Gastroesophageal sphincter (tissue), 4 donors: ENCODE measurements at regions not wholly inside any gene's neighbourhood (a gene's known extent, or its start where the extent isn't known, plus 50 kb on each side); places are given as distances from the start of the nearest gene placed in this dataset.
A peak's percentile ranks its signal among the peaks of the same experiment; 100 is the strongest.

Experiments used
- ATAC-seq: fragments of 150-250 bp; one replicate; pipeline ENCODE4 v1.9.1; 2016; ENCODE audit warnings: mild to moderate bottlenecking, moderate library complexity
- H3K27ac ChIP-seq, 4 donors: fragments of 200-600 bp; sonication (generic) in 3 of 4; 1 replicate in 3 of 4; 2 replicates in 1 of 4; pipeline ENCODE4 v1.5.1; 2016 to 2019
- H3K27me3 ChIP-seq: fragments of 200-600 bp; sonication (generic); one replicate; pipeline ENCODE4 v1.5.1; 2019
- H3K36me3 ChIP-seq, 2 donors: fragments of 200-600 bp; sonication (generic); one replicate each; pipeline ENCODE4 v1.5.1; 2019; ENCODE audit warnings: control low read depth in 1 of 2
- H3K4me1 ChIP-seq, 3 donors: fragments of 200-600 bp; sonication (generic); 1 replicate in 2 of 3; 2 replicates in 1 of 3; pipeline ENCODE4 v1.5.1; 2016 to 2019; ENCODE audit warnings: control low read depth in 2 of 3
- H3K4me3 ChIP-seq, 2 donors: fragments of 200-600 bp; sonication (generic); one replicate each; pipeline ENCODE4 v1.5.1; 2019; ENCODE audit warnings: mild to moderate bottlenecking in 1 of 2, moderate library complexity in 1 of 2
- H3K9me3 ChIP-seq, 3 donors: fragments of 200-600 bp; sonication (generic); one replicate each; pipeline ENCODE4 v1.5.1; 2017 to 2019; ENCODE audit warnings: control low read depth in 2 of 3
- CTCF ChIP-seq, 4 experiments: fragments of 200-600 bp in 2 of 4; fragments of 450-650 bp in 2 of 4; sonication (generic) in 1 of 4; IDR thresholded peaks; one replicate each; pipeline ENCODE4 v1.5.1; 2017 to 2019; ENCODE audit warnings: antibody characterized with exemption in 4 of 4, mild to moderate bottlenecking in 2 of 4, moderate library complexity in 2 of 4
- EP300 ChIP-seq: sonication (generic); formaldehyde crosslinking; IDR thresholded peaks from one replicate; pipeline ENCODE4 v1.6.1; 2017; ENCODE audit warnings: antibody characterized with exemption, mild to moderate bottlenecking
- POLR2A ChIP-seq, 2 donors: fragments of 450-650 bp; IDR thresholded peaks; one replicate each; pipeline ENCODE4 v1.6.1; 2017; ENCODE audit warnings: antibody characterized with exemption in 2 of 2, mild to moderate bottlenecking in 2 of 2, moderate library complexity in 1 of 2
- POLR2AphosphoS5 ChIP-seq: sonication (generic); formaldehyde crosslinking; IDR thresholded peaks from one replicate; pipeline ENCODE4 v1.6.1; 2017; ENCODE audit warnings: antibody characterized with exemption
- WGBS, 2 donors: methylation state at CpG; one replicate each; pipeline ENCODE4 v1.1.5; 2018; ENCODE audit warnings: low coverage in 1 of 2; 5-methylcytosine and 5-hydroxymethylcytosine counted together

DNA sequence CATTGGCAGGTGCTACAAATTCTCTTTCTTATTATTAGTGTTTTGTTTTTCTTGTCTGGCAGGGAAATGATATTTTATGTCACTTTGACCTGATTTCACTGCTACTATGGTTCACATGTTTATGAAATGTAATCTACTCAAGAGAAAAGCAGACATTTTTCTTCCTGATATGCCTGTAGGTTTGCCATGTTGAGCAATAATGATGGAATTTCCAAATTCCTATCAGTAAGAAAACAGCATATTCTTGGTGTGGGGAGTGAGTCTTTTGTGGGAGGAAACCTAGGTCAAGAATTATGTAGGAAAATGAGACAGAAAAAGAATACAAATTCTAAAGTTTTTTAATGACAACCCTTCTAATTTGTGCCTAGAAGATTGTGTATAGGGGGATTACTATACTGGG is 356.4 kb downstream of the SLC4A3 start:
- no peak overlapping the region for H3K27ac ChIP-seq
- ATAC-seq: no peak
- no peaks in the 10 kb centered on the region for H3K4me1 ChIP-seq
- H3K36me3 ChIP-seq: no peaks in the 10 kb centered on the region
- no peak for TF ChIP-seq EP300
- TF ChIP-seq POLR2A (IDR thresholded peaks at IDR 0.05): no peak
- TF ChIP-seq POLR2AphosphoS5: no peak
- TF ChIP-seq CTCF (IDR thresholded peaks at IDR 0.05): no peak
- no peak overlapping the region for H3K4me3 ChIP-seq
- peaks cover 0 to 7% (median 0%) of the 10 kb centered on the region in 3 donors for H3K9me3 ChIP-seq
- H3K27me3 ChIP-seq: no peaks in the 10 kb centered on the region

DNA sequence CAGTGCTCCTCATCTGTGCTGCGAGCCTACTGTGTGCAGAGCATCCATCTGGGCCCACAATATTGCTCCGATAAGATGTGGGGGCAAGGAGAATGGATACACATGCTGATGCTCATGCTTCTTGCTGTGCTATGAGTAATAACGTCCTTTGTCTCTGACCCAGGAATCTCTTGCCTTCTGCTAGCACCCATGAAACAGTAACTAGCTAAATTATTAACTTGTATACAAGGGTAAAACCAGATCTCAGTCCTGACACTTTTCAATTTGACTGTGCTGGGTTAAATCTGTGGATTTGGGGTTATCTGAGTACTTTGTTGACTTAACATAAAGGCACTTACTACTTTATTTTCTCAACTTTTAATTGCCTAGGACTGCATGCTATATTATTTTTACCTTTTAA is 357.6 kb downstream of the SLC4A3 start:
- no peaks in the 10 kb centered on the region for H3K36me3 ChIP-seq
- H3K4me3 ChIP-seq: no peak overlapping the region
- 83 to 100% methylated on average over 1 to 3 of the region's 3 CpGs for WGBS, 2 donors
- H3K27me3 ChIP-seq: no peaks in the 10 kb centered on the region
- peaks cover 0 to 7% (median 0%) of the 10 kb centered on the region in 3 donors for H3K9me3 ChIP-seq
- ATAC-seq: no peak
- TF ChIP-seq CTCF (IDR thresholded peaks at IDR 0.05) (no peak), POLR2AphosphoS5 (no peak), EP300 (no peak), POLR2A (IDR thresholded peaks at IDR 0.05) (no peak)
- no peaks in the 10 kb centered on the region for H3K4me1 ChIP-seq
- no peak overlapping the region for H3K27ac ChIP-seq

GRCh38 chr2:219987830-219988229 is 360.4 kb downstream of the SLC4A3 start:
- 8 to 41% methylated on average over 1 to 2 of the region's 2 CpGs for WGBS, 2 donors
- Histone ChIP-seq H3K4me3 (no peak overlapping the region), H3K4me1 (no peaks in the 10 kb centered on the region), H3K27ac (no peak overlapping the region), H3K9me3 (peaks cover 0 to 7% (median 0%) of the 10 kb centered on the region in 3 donors), H3K36me3 (no peaks in the 10 kb centered on the region), H3K27me3 (no peaks in the 10 kb centered on the region)
- TF ChIP-seq EP300 (no peak), CTCF (IDR thresholded peaks at IDR 0.05) (no peak), POLR2AphosphoS5 (no peak), POLR2A (IDR thresholded peaks at IDR 0.05) (no peak)
- peak; percentile 87 for ATAC-seq

DNA sequence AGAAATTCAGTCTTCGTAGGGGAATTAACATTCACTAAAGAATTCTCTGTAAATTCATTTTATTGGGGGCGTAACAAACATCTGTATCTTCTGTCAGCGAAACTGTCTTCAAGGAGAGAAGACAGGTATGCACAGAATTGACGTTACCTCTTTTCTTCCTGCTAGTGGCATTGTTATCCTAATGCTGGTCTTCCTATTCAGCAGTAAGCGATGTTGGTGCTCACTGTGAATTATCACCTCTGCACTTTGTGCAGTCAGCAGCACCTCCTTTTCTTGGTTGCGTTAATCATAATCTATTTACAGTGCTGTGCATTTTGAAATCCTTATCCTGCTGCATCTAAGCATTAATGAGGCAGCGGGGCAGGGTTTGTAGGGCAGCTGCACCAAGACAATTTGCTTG is 362.3 kb downstream of the SLC4A3 start:
- no peak for ATAC-seq
- no peak overlapping the region for H3K27ac ChIP-seq
- no peak for TF ChIP-seq POLR2AphosphoS5
- no peak for TF ChIP-seq POLR2A (IDR thresholded peaks at IDR 0.05)
- TF ChIP-seq CTCF (IDR thresholded peaks at IDR 0.05): no peak
- no peak for TF ChIP-seq EP300
- H3K9me3 ChIP-seq: peaks cover 0 to 6% (median 0%) of the 10 kb centered on the region in 3 donors
- no peaks in the 10 kb centered on the region for H3K4me1 ChIP-seq
- H3K36me3 ChIP-seq: no peaks in the 10 kb centered on the region
- H3K4me3 ChIP-seq: no peak overlapping the region
- no peaks in the 10 kb centered on the region for H3K27me3 ChIP-seq
- 80 to 84% methylated on average over 5 to 7 of the region's 7 CpGs for WGBS, 2 donors

DNA sequence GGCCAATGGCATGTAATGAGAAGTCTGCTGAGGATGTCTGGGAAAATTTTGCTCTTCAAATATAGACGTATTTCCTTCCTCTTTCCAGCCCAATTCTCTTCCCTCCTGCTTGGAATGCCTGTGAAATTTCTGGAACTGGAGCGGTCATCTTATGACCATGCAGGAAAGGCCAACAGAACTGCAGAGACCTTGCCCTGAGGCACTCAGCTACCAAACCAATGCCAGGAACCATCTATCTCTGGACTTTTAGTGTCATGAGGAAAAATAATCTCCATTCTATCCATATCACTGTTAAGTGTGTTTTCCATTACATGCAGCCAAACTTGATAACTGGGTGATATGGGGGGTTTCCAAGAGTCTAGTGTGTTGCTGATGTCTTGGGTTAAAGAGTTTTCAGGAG is 363.7 kb downstream of the SLC4A3 start:
- TF ChIP-seq CTCF (IDR thresholded peaks at IDR 0.05) (no peak), POLR2A (IDR thresholded peaks at IDR 0.05) (no peak), POLR2AphosphoS5 (no peak), EP300 (no peak)
- no peak for ATAC-seq
- Histone ChIP-seq H3K4me3 (no peak overlapping the region), H3K9me3 (peaks cover 0 to 3% (median 0%) of the 10 kb centered on the region in 3 donors), H3K36me3 (no peaks in the 10 kb centered on the region), H3K4me1 (no peaks in the 10 kb centered on the region), H3K27me3 (no peaks in the 10 kb centered on the region), H3K27ac (no peak overlapping the region)
- WGBS, 2 donors: 40 to 79% methylated on average over 2 of the region's 2 CpGs
